Progenitor cell of endocrine pancreas (in vitro differentiated cells): ENCODE measurements at regions not wholly inside any gene's neighbourhood (a gene's known extent, or its start where the extent isn't known, plus 50 kb on each side); places are given as distances from the start of the nearest gene placed in this dataset.

ENCODE experiments used
- DNase-seq: peaks from one replicate; pipeline ENCODE4 v3.0.0; 2021; ENCODE audit warnings: low spot score; ENCODE audit not compliant: unreplicated experiment
- H3K27ac Mint-ChIP-seq: 2 replicates; pipeline ENCODE4 v1.8.0; 2021; ENCODE audit warnings: mild to moderate bottlenecking, moderate library complexity, mixed read lengths
- H3K27me3 Mint-ChIP-seq: 2 replicates; pipeline ENCODE4 v1.8.0; 2021; ENCODE audit warnings: mixed read lengths
- H3K36me3 Mint-ChIP-seq: 2 replicates; pipeline ENCODE4 v1.8.0; 2022; ENCODE audit warnings: mixed read lengths; ENCODE audit not compliant: insufficient read depth
- H3K4me1 Mint-ChIP-seq: 2 replicates; pipeline ENCODE4 v1.8.0; 2021; ENCODE audit warnings: low read depth, mixed read lengths
- H3K4me3 Mint-ChIP-seq: 2 replicates; pipeline ENCODE4 v1.8.0; 2021; ENCODE audit warnings: low read depth, mild to moderate bottlenecking, moderate library complexity, mixed read lengths
- H3K9me3 Mint-ChIP-seq: 2 replicates; pipeline ENCODE4 v1.8.0; 2021; ENCODE audit warnings: low read depth, mixed read lengths
- TF ChIP-seq, protein P1 (sequence below): fragments of 200-600 bp; sonication (generic); IDR thresholded peaks from one replicate; pipeline ENCODE4 v1.5.0; 2021; ENCODE audit warnings: antibody characterized with exemption, mild to moderate bottlenecking; ENCODE audit not compliant: unreplicated experiment

DNA sequence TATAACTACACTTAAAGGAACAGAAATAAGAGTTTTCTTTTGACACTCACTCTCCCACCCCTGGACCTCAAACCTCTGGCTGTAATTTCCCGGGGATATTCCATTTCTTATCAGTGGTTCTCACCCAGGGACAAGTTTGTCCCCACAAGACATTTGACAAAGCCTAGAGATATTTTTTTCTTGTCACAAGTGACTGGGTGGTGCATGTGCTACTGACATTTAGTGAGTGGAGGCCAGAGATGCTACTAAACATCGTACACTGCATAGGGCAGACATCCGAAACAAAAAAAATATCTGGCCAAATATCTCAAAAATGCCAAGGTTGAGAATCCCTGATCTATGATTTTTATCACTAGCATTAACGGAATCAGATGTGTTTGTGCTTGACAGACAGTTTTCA, 168.0 kb upstream of the FRMD4B start:
- Mint-ChIP-seq H3K27ac (peak overlapping the region; percentile 74), H3K4me1 (peaks cover 51% of the 10 kb centered on the region)
- no peak for DNase-seq

DNA sequence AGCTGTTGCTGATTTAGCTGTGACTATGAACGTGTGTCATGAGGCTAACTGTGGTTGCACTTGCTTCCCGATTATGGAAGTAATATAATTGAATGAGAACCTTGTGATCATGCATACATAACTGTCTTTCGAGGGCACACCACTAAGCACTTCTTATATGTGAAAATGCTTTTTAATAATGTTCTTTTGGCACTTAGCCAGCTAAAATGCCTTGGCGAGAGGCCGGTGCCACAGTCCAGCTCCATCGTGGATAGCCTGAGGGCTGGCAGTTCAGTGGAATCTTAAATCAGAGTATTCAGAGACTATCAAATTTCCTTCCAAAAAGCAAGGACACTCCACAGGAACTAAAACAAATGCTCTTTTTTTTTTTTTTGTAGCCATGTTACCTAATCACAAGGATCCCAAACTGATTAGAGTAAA, 161.6 kb upstream of the FRMD4B start:
- TF ChIP-seq, protein P1, sequence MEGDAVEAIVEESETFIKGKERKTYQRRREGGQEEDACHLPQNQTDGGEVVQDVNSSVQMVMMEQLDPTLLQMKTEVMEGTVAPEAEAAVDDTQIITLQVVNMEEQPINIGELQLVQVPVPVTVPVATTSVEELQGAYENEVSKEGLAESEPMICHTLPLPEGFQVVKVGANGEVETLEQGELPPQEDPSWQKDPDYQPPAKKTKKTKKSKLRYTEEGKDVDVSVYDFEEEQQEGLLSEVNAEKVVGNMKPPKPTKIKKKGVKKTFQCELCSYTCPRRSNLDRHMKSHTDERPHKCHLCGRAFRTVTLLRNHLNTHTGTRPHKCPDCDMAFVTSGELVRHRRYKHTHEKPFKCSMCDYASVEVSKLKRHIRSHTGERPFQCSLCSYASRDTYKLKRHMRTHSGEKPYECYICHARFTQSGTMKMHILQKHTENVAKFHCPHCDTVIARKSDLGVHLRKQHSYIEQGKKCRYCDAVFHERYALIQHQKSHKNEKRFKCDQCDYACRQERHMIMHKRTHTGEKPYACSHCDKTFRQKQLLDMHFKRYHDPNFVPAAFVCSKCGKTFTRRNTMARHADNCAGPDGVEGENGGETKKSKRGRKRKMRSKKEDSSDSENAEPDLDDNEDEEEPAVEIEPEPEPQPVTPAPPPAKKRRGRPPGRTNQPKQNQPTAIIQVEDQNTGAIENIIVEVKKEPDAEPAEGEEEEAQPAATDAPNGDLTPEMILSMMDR = no peak
- H3K36me3 Mint-ChIP-seq = no peaks in the 10 kb centered on the region
- no peaks in the 10 kb centered on the region for H3K9me3 Mint-ChIP-seq
- H3K4me1 Mint-ChIP-seq = peaks cover 34% of the 10 kb centered on the region
- H3K4me3 Mint-ChIP-seq = no peak overlapping the region
- no peaks in the 10 kb centered on the region for H3K27me3 Mint-ChIP-seq
- DNase-seq = no peak
- no peak overlapping the region for H3K27ac Mint-ChIP-seq

More for the DNA sequence above, 168.0 kb upstream of the FRMD4B start:
- TF ChIP-seq, protein P1 = no peak
- Mint-ChIP-seq H3K4me3 (peak overlapping the region; percentile 30), H3K27me3 (no peaks in the 10 kb centered on the region), H3K9me3 (no peaks in the 10 kb centered on the region), H3K36me3 (no peaks in the 10 kb centered on the region)

DNA sequence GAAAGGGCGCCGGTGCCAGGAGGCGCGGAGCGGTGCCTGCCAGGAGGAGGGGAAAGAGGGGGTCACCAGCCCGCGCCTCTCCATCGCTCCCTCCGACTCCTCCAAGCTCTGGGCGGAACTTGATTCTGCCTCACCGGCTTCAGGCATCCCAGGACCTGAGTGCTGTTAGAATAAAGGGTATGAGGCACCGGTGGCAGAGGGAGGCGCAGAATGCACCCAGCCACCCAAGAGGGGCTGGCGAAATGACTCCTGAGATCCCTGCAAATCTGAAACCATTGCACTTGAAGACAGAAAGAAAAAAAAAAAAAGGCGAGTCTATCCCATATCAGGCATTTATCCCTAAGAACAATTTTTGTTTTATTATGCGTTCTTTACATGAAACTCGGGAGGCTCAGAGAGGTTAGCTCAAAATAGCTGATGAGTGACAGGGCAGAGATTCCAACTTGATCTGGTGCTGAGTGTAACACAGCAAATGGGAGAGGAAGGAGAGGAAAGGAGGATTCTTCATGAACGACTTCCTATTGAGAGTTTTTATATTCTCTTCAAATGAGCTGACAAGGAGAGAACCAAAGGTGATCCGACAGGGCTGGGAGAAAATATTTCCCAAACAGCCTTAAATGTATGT, 157.0 kb upstream of the FRMD4B start:
- no peaks in the 10 kb centered on the region for H3K27me3 Mint-ChIP-seq
- TF ChIP-seq, protein P1 = no peak
- no peaks in the 10 kb centered on the region for H3K36me3 Mint-ChIP-seq
- peak overlapping the region; percentile 2 for H3K27ac Mint-ChIP-seq
- DNase-seq = no peak
- no peaks in the 10 kb centered on the region for H3K9me3 Mint-ChIP-seq
- peaks cover 23% of the 10 kb centered on the region for H3K4me1 Mint-ChIP-seq
- peak overlapping the region; percentile 93 for H3K4me3 Mint-ChIP-seq

DNA sequence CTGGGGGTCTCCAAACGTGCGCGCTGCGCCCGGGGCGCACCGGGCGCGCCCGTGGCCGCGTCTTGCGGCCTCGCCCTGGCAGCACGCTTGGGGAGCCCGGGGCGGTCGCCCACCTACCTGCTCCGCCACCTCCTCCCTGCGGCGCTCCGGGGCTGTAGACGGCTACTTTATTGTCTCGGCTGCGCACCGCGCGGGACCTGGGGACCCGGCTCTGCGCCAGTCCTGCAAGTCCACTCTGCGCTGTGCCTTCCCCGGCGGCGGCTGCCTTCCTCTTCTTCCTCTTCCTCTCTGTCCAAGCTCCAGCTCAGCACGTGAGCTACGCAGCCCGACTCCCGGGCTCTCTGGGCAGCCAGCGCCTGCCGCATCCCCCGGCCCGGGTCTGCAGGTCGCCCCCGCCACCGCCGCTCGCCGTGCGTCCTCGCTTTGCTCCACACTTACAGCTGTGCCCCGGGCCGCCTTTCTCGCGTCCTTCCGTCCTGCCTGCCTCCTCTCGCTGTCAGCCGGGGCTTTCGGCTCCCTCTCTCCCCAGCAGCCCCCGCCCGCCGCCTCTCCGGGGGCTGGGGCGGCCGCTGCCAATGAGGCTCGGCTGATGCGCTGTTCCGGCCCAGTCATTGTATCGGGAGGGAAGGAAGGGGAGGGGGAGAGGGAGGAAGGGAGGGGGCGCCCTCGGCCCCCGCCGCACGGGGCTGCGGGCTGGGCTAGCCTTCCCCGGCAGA, 156.4 kb upstream of the FRMD4B start:
- DNase-seq = peak; percentile 44
- Mint-ChIP-seq H3K9me3 (no peaks in the 10 kb centered on the region), H3K36me3 (no peaks in the 10 kb centered on the region), H3K4me3 (peak overlapping the region; percentile 93), H3K27me3 (no peaks in the 10 kb centered on the region), H3K4me1 (peaks cover 23% of the 10 kb centered on the region), H3K27ac (peak overlapping the region; percentile 93)
- TF ChIP-seq, protein P1 = no peak

DNA sequence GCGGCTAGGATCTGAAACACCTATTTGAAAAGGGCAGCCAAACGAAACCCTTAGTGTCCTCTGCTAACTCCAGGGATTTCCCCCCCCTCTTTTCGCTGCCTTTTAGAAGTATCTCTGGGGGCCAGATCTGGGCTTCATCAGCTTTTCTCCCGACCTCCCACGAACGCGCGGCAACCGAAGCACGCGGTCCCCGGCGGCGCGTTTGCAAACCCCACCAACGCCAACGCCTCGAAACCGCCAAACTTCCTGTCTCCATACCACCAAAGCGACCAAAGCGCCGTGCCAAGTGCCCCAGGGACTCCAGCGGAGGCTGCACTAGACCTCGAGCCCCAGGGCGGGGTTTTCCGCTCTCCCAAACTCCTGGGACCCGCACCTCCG, 155.8 kb upstream of the FRMD4B start:
- DNase-seq = no peak
- H3K9me3 Mint-ChIP-seq = no peaks in the 10 kb centered on the region
- H3K4me1 Mint-ChIP-seq = peaks cover 23% of the 10 kb centered on the region
- peak overlapping the region; percentile 93 for H3K27ac Mint-ChIP-seq
- TF ChIP-seq, protein P1 = no peak
- no peaks in the 10 kb centered on the region for H3K36me3 Mint-ChIP-seq
- no peaks in the 10 kb centered on the region for H3K27me3 Mint-ChIP-seq
- peak overlapping the region; percentile 93 for H3K4me3 Mint-ChIP-seq
